ENCODE measurements at regions not wholly inside any gene's neighbourhood (a gene's known extent, or its start where the extent isn't known, plus 50 kb on each side); places are given as distances from the start of the nearest gene placed in this dataset.

GRCh38 chr21:16367079-16367478 lies 637.3 kb downstream of the USP25 start:
- H3K4me3 ChIP-seq (ENCODE audit: low read depth, low read length), result no peak overlapping the region
- no peak for TF ChIP-seq CTCF (IDR thresholded peaks at IDR 0.05; ENCODE audit: borderline replicate concordance, insufficient read depth, low read depth, low read length)

GRCh38 chr21:16370186-16370585 lies 640.4 kb downstream of the USP25 start:
- no peak overlapping the region for H3K4me3 ChIP-seq (ENCODE audit: low read depth, low read length)
- TF ChIP-seq CTCF (IDR thresholded peaks at IDR 0.05; ENCODE audit: borderline replicate concordance, insufficient read depth, low read depth, low read length), result no peak

GRCh38 chr21:16372586-16372985 lies 642.8 kb downstream of the USP25 start:
- H3K4me3 ChIP-seq (ENCODE audit: low read depth, low read length), result no peak overlapping the region
- TF ChIP-seq CTCF (IDR thresholded peaks at IDR 0.05; ENCODE audit: borderline replicate concordance, insufficient read depth, low read depth, low read length), result no peak

GRCh38 chr21:16376673-16377072 lies 646.9 kb downstream of the USP25 start:
- TF ChIP-seq CTCF (IDR thresholded peaks at IDR 0.05; ENCODE audit: borderline replicate concordance, insufficient read depth, low read depth, low read length), result no peak
- no peak overlapping the region for H3K4me3 ChIP-seq (ENCODE audit: low read depth, low read length)

GRCh38 chr21:16377120-16377658 lies 647.4 kb downstream of the USP25 start:
- H3K4me3 ChIP-seq (ENCODE audit: low read depth, low read length), result no peak overlapping the region
- TF ChIP-seq CTCF (IDR thresholded peaks at IDR 0.05; ENCODE audit: borderline replicate concordance, insufficient read depth, low read depth, low read length), result no peak

- TF ChIP-seq CTCF (IDR thresholded peaks at IDR 0.05; ENCODE audit: borderline replicate concordance, insufficient read depth, low read depth, low read length), result no peak
Observed at GRCh38 chr21:16377857-16378256, 648.1 kb downstream of the USP25 start.

GRCh38 chr21:16378525-16378924 lies 648.7 kb downstream of the USP25 start:
- TF ChIP-seq CTCF (IDR thresholded peaks at IDR 0.05; ENCODE audit: borderline replicate concordance, insufficient read depth, low read depth, low read length), result no peak
- no peak overlapping the region for H3K4me3 ChIP-seq (ENCODE audit: low read depth, low read length)

More at GRCh38 chr21:16377857-16378256, 648.1 kb downstream of the USP25 start:
- H3K4me3 ChIP-seq (ENCODE audit: low read depth, low read length), result no peak overlapping the region
